Uterus (tissue), 3 donors: ENCODE measurements at regions not wholly inside any gene's neighbourhood (a gene's known extent, or its start where the extent isn't known, plus 50 kb on each side); places are given as distances from the start of the nearest gene placed in this dataset.

ENCODE experiments used
- DNase-seq, 2 donors: peaks; one replicate each; pipeline ENCODE4 v3.0.0-alpha.2; 2019 to 2020
- H3K27ac ChIP-seq, 2 donors: fragments of 200-600 bp; sonication (generic); 1 replicate in 1 of 2; 2 replicates in 1 of 2; pipeline ENCODE4 v1.5.1; 2016 to 2018
- H3K27me3 ChIP-seq, 2 donors: fragments of 200-600 bp; sonication (generic); one replicate each; pipeline ENCODE4 v1.5.1; 2018 to 2019; ENCODE audit warnings: control low read depth in 1 of 2
- H3K36me3 ChIP-seq, 2 donors: fragments of 200-600 bp; sonication (generic); one replicate each; pipeline ENCODE4 v1.5.1; 2019; ENCODE audit warnings: control low read depth in 1 of 2
- H3K4me1 ChIP-seq, 2 donors: fragments of 200-600 bp; sonication (generic); one replicate each; pipeline ENCODE4 v1.5.1; 2018 to 2019; ENCODE audit warnings: control low read depth in 1 of 2
- H3K4me3 ChIP-seq, 2 donors: fragments of 200-600 bp; sonication (generic); 1 replicate in 1 of 2; 2 replicates in 1 of 2; pipeline ENCODE4 v1.5.1; 2018 to 2019; ENCODE audit warnings: mild to moderate bottlenecking in 1 of 2
- H3K9me3 ChIP-seq, 2 donors: fragments of 200-600 bp; sonication (generic); one replicate each; pipeline ENCODE4 v1.5.1; 2019; ENCODE audit warnings: control low read depth in 1 of 2
- CTCF ChIP-seq, 4 experiments: fragments of 200-600 bp in 2 of 4; fragments of 450-650 bp in 2 of 4; sonication (generic) in 2 of 4; IDR thresholded peaks; one replicate each; pipeline ENCODE4 v1.5.1; 2016 to 2019; ENCODE audit warnings: antibody characterized with exemption in 4 of 4, mild to moderate bottlenecking in 2 of 4, moderate library complexity in 1 of 4
- POLR2A ChIP-seq, 2 donors: fragments of 450-650 bp; IDR thresholded peaks; one replicate each; pipeline ENCODE4 v1.6.1; 2016; ENCODE audit warnings: antibody characterized with exemption in 2 of 2, mild to moderate bottlenecking in 1 of 2, moderate library complexity in 1 of 2
- intact Hi-C: fragments of 100-400 bp; cut with DNase I; formaldehyde crosslinking; loops from one replicate; pipeline ENCODE4 v1.15.1; 2023; ENCODE audit warnings: low total_unique reads
- donor health status: DM: yes; HTN: yes; CAD: no.

GRCh38 chr4:77465271-77465670 is 140.3 kb upstream of the CXCL13 start:
- Histone ChIP-seq H3K9me3 (no peaks in the 10 kb centered on the region), H3K36me3 (no peaks in the 10 kb centered on the region), H3K27me3 (no peaks in the 10 kb centered on the region), H3K27ac (no peak overlapping the region), H3K4me1 (no peaks in the 10 kb centered on the region), H3K4me3 (no peak overlapping the region)
- intact Hi-C loops: no loop called here
- DNase-seq: no peak
- TF ChIP-seq POLR2A (IDR thresholded peaks at IDR 0.05) (no peak), CTCF (IDR thresholded peaks at IDR 0.05) (no peak)

GRCh38 chr4:77466430-77466829 is 139.2 kb upstream of the CXCL13 start:
- H3K27ac ChIP-seq: no peak overlapping the region
- DNase-seq: no peak
- H3K4me3 ChIP-seq: no peak overlapping the region
- H3K9me3 ChIP-seq: no peaks in the 10 kb centered on the region
- H3K36me3 ChIP-seq: no peaks in the 10 kb centered on the region
- H3K4me1 ChIP-seq: no peaks in the 10 kb centered on the region
- no peaks in the 10 kb centered on the region for H3K27me3 ChIP-seq
- intact Hi-C loops: no loop called here
- TF ChIP-seq CTCF (IDR thresholded peaks at IDR 0.05): no peak
- no peak for TF ChIP-seq POLR2A (IDR thresholded peaks at IDR 0.05)

DNA sequence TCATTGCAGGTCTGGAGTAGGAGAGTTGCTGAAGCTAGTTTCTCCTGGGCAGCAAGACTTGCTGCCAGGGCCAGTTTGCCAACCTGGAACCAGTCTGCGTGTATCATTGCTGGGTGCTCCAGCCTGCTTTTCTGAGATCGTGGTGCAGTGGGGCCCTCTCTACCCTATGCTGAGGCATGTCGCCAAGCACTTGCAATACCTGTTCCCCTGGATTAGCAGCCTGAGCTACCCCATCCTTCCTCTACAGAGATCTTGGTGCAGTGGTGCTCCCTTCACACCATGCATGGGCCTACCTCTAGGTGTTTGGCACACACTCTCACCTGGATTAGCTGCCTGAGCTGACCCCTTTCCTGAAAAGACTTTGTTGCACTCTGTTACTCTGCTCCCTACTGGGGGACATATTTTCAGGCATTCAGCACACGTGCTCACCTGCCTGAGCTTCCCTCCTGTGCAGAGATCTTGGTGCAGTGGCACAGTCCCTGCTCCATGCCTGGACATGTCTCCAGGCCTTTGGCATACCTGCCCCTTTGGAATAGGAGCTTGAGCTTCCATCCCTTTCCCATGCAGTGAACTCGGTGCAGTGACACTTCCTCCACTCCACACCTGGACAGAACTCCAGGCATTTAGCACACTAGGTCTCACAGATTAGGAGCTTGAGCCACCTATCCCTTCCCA is 133.7 kb upstream of the CXCL13 start:
- no peak for DNase-seq
- TF ChIP-seq POLR2A (IDR thresholded peaks at IDR 0.05): no peak
- no peak for TF ChIP-seq CTCF (IDR thresholded peaks at IDR 0.05)
- no peaks in the 10 kb centered on the region for H3K27me3 ChIP-seq
- no peaks in the 10 kb centered on the region for H3K36me3 ChIP-seq
- no peak overlapping the region for H3K27ac ChIP-seq
- no peaks in the 10 kb centered on the region for H3K4me1 ChIP-seq
- H3K9me3 ChIP-seq: no peaks in the 10 kb centered on the region
- intact Hi-C loops: no loop called here
- no peak overlapping the region for H3K4me3 ChIP-seq

DNA sequence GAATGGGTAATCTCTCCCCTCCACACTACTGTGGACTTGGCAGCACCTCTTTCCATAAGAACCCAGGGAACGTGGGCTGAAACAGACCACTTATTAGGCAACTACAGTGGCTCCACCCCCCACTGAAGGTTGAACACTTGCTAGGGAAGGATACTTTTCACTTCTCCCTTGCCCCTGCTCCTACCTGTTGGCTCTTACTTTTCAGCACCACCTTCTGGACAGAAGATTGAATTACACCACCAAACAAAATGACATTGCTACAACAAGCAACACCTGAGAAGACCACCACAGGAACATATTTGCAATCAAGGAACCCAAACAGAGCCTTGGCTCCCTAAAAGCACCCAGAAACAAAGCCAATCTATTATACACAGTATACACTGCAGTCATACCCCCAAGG is 132.1 kb upstream of the CXCL13 start:
- intact Hi-C loops: no loop called here
- H3K27ac ChIP-seq: no peak overlapping the region
- TF ChIP-seq POLR2A (IDR thresholded peaks at IDR 0.05) (no peak), CTCF (IDR thresholded peaks at IDR 0.05) (no peak)
- H3K4me1 ChIP-seq: no peaks in the 10 kb centered on the region
- no peak overlapping the region for H3K4me3 ChIP-seq
- DNase-seq: no peak
- H3K27me3 ChIP-seq: no peaks in the 10 kb centered on the region
- no peaks in the 10 kb centered on the region for H3K36me3 ChIP-seq
- no peaks in the 10 kb centered on the region for H3K9me3 ChIP-seq

DNA sequence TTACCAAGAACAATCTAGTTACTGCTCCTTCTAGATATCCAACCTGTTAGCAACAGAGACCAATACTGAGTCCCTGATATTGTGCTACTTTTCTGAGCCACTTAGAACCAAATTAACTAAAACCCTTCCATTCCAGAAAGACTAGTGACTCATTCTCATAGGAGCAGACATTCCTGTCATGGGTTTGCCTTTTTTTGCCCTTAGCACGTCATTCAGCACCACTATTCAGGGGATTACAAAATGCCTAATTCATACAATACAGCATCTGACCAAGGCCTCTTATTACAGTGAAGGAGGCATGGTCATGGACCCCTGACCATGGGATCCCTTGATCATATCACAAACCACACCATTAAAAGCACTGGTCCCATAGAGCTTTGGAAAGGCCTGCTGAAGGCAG is 123.8 kb upstream of the CXCL13 start:
- no peak overlapping the region for H3K4me3 ChIP-seq
- no peak for TF ChIP-seq POLR2A (IDR thresholded peaks at IDR 0.05)
- no peak for TF ChIP-seq CTCF (IDR thresholded peaks at IDR 0.05)
- no peaks in the 10 kb centered on the region for H3K9me3 ChIP-seq
- no peaks in the 10 kb centered on the region for H3K36me3 ChIP-seq
- H3K27ac ChIP-seq: no peak overlapping the region
- DNase-seq: no peak
- intact Hi-C loops: no loop called here
- no peaks in the 10 kb centered on the region for H3K4me1 ChIP-seq
- no peaks in the 10 kb centered on the region for H3K27me3 ChIP-seq
